ENCODE measurements at regions not wholly inside any gene's neighbourhood (a gene's known extent, or its start where the extent isn't known, plus 50 kb on each side); places are given as distances from the start of the nearest gene placed in this dataset.
"Not testable (repeated sequence)": the region's sequence is repeated elsewhere in the genome, so short reads cannot be mapped to it uniquely, and the experiment has no call there.

DNA sequence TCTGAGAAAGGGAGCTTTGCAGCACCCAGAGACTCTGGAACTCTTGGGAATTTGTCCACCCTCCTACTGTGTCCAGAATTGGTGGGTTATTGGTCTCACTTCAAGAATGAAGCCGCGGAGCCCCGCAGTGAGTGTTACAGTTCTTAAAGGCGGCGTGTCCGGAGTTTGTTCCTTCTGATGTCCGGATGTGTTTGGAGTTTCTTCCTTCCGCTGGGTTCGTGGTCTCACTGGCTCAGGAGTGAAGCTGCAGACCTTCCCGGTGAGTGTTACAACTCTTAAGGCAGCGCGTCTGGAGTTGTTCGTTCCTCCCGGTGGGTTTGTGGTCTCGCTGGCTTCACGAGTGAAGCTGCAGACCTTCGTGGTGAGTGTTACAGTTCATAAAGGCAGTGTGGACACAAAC is 824.7 kb downstream of the LRRTM4 start:
- not testable (repeated sequence) for DNase-seq (ENCODE audit: low read depth in 2 of 2)

DNA sequence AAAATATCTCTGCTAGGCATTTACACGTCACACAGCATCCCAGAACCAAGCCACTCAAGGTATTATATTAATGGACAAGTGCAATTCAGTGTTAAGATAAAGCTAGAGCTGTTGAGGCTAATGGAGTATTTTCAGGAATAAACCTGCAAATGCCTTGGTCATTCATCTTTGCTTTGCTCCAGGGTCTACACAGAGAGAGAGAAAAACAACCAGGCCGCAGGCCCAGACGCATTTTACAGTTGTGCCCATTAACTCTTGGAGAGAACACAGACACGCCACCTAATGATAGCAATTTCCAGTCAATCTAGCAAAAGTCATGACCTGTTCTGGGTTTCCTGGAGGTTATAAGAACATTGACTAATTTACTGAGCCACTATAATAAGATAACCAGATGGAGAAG is 829.3 kb downstream of the LRRTM4 start:
- no peak for DNase-seq (ENCODE audit: low read depth in 2 of 2)

DNA sequence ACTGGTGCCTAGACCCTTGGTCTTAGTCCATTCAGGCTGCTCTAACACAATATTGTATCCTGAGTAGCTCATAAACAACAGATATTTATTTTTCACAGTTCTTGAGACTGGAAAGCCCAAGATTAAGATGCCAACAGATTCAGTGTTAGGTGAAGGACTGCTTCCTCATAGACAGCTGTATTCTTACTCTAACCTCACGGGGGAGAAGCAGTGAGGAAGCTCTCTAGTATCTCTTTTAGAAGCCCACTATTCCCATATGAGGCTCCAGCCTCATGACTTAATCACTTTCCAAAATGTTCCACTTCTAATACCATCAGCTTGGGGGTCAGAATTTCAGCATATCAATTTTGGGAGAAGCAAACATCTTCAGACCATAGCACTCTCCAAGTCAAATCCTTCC is 833.4 kb downstream of the LRRTM4 start:
- no peak for DNase-seq (ENCODE audit: low read depth in 2 of 2)

DNA sequence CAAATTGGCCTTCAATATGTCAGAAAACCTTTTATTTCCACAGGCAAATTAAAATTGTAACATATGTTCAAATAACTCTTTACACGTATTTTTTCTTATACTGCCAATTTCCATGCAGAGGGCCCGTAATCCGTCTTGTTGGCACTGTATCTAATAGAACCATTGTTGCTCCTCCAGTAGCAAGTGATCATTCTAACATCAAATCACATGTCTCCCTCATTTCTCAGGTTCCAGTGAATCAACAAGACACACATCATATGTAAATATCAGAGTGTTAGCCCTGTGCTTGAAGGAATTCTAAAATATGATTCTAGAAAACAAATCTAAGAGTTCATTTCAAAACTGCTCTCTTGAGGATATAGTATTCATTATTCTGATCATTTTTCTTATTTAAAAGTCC is 834.3 kb downstream of the LRRTM4 start:
- no peak for DNase-seq (ENCODE audit: low read depth in 2 of 2)

DNA sequence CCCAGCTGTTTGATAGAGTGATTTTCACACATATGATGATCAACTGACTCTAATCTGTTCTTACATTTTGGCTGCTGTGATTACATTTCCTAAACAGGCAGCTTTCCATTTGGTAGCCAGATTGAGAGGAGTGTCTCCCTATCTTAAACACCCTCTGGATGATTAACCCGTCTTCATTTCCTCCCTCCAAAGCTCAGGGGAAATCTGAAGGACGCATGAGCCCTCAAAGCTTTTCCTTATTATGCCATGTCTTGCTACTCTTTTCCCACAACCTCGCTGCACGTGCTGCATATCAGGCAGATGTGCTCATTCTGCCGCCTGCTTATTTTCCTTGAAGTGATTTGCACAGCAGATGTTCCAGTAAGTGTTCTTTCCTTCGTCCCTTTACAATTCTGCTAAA is 837.4 kb downstream of the LRRTM4 start:
- no peak for DNase-seq (ENCODE audit: low read depth in 2 of 2)

DNA sequence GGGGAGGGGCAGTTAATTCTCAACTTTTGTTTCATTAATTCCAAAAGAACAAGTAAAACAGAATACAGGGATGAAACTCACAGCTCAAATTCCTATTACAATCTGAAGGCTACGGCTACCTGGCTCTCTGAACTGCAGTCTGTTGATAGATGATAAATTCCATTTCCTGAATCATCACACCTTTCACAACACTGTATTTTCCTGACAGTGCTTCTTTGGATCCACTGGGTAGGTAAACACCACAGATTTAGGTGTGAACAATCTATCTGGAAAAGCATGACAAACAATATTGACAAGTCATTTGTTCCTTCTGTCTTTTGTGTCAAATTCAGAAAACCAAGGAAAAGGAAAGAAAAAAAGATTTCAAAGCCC is 843.2 kb downstream of the LRRTM4 start:
- DNase-seq (ENCODE audit: low read depth in 2 of 2), result no peak

DNA sequence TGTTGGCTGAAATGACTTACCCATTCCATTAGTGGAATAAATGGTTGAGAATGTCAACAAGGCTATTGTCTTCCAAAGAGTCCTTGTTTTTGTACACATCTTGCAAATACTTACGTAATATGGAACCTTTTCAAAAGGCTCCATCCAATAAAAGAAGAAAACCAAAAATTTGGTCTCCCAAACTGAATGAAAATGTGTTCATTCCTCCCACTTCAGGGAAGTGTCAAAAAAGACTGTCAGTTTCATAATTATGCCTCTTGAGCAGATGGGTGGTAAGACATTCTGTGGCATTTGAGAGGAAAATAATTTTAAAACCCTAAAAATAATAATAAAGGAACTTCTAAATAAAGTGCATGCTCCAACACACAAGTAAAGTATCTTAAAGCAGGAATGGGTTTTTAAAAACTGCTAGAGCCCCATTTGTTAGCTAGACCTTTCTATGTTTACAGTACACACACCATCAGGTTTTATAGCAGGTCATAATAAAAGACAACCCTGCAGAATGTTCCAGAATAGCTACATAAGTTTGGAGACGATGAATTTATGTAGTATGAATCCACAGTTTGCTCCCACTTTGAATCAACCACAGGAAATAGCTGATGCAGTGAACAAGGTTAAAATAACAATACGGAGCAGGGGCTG is 843.7 kb downstream of the LRRTM4 start:
- DNase-seq (ENCODE audit: low read depth in 2 of 2), result no peak

DNA sequence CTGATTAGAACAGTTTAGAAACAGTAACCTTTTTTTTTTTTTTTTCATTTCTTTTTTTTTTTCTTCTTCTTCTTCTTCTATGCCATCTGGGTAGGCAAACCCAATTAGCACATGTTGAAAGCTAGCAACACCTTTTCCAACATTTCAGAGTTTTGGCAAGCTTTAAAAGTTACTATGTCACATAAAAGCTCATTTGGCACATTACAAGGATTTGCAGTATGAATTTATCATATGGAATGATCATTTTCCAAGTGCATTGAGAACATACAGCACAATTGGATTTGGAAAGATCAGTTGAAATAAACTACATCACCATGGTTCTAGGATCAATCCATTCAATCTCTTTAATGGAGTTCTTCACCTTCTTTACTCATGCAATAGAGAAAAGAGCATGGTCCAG is 847.0 kb downstream of the LRRTM4 start:
- no peak for DNase-seq (ENCODE audit: low read depth in 2 of 2)

DNA sequence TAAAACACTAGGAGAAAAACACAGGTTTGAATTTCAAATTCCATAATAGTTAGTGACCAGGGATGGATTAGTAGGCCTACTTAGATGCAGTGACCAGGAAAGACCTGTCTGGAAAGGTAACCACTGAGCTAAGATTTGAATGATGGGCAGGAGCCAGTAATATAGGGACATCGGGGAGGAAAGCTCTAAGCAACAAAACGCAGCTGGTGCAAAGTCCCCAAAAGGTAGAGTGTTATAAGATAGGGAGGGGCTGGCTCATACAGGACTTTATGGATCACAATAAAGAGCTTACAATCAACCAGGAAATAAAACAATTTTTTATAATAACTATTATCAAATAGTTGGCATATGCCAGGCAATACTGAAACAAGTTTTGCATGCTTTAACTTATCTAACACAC is 849.4 kb downstream of the LRRTM4 start:
- DNase-seq (ENCODE audit: low read depth in 2 of 2), result no peak

DNA sequence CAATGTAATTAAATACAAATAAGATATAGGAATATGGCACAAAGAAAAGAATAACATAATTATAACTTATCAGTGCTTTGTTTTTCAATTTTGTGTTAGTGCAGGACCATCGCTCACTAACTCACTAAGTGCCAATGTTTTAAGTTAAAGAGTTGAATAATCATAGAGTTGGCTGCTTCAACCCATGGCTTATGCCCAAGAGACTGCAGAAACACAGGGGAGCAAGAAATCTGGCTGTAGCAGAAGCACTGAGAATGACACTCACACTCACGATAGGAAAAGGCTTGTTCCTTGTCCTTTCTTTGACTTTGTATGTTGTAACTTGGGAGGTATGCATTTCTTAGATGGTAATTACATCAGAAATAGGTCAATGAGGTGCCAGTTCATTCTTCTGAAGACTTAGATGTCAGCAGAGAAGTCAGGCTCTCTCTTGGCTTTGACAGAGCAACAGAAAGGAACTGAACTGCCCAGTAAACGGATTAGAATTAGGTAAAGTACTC is 852.2 kb downstream of the LRRTM4 start:
- DNase-seq (ENCODE audit: low read depth in 2 of 2), result no peak

DNA sequence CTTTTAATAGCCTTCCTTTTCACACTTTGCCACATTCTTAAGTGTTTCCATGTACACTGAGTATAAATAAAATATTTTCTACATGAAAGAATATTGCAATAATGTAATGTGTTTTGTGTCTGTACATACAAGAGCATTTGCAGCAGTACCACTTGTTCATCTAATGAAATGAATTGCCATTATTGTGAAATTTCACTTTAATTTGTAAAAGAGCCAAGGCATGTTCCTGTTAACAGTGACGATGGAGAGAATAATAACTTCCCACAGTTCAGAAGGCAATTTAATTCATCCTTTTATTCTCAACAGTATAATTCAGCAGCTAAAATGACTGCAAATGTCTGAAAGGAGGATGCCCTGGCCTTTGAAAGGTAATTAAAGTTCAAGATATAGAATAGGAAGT is 853.9 kb downstream of the LRRTM4 start:
- DNase-seq (ENCODE audit: low read depth in 2 of 2), result no peak

DNA sequence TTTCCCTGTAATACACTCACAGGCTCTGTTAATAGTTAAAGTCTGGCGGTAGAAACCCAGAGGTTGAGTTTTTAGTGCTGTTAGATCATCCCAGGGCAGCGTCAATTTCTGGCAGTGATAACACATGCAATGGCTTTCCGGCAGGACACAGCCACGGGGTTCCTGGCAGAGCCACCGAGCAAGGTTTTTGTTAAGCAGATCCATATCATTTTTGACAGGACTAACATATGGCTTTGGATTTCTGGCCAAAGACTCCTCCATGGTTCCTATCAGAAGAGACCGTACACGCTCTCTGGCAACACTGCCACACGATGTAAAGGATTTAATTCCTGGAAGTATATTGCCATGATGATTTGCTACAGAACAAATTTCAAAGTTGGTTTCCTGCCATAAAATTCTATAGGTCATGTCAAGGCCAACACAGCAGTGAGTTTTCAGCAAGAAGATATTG is 854.3 kb downstream of the LRRTM4 start:
- no peak for DNase-seq (ENCODE audit: low read depth in 2 of 2)

DNA sequence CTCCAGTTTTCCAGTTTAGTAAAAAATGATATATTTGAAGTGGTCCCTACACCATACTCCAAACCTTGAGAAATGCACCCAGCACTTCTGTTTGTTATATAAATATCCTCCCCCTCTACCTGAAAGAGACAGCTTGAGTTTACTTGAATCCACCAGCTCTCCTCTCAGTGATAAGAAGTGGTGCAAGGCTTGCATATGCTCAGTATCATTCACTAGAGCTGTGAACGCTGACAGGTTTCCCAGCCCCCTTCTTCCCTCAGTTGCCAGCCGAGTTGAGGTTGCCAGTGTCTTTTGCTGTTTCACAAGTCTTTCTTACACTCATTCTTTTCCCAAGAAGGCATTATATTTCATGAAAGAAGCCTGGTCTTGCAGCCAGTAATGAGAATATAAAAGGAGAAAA is 880.0 kb downstream of the LRRTM4 start:
- no peak for DNase-seq (ENCODE audit: low read depth in 2 of 2)

DNA sequence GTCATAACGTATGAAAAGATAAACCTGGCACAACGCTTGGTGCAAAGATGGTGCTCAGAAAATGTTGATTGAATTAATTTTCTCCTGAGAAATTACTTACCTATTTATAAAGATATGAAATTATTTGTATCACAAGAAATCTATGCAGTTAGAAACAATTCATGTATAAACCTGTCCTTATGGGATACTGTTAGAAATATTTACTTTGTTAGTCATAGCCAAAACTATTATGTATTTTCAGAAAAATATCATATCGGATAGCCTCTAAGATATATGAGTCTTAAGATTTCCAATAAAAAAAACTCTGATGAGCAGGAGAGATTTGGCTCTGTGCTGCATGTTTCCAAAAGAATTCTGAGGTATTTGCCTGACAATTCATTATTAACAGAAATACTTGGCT is 880.7 kb downstream of the LRRTM4 start:
- no peak for DNase-seq (ENCODE audit: low read depth in 2 of 2)

DNA sequence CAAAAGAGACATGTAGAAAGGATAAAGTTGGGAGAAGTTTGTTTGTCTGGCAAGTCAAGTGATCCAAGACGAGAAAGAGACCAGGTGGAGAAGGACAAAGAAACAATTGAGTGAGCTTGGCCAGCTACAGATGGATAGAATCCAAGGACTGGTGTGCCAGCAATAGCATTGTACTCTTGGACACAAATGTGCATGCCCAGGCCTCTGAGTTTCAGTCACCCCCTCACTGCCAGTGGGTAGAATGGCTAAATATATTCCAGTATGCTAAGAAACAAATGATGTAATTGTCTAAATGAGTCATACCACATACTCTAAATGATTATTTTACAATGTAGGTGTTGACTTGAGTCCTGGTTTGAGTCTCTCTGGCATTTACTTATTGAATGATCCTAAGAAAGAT is 881.3 kb downstream of the LRRTM4 start:
- no peak for DNase-seq (ENCODE audit: low read depth in 2 of 2)

DNA sequence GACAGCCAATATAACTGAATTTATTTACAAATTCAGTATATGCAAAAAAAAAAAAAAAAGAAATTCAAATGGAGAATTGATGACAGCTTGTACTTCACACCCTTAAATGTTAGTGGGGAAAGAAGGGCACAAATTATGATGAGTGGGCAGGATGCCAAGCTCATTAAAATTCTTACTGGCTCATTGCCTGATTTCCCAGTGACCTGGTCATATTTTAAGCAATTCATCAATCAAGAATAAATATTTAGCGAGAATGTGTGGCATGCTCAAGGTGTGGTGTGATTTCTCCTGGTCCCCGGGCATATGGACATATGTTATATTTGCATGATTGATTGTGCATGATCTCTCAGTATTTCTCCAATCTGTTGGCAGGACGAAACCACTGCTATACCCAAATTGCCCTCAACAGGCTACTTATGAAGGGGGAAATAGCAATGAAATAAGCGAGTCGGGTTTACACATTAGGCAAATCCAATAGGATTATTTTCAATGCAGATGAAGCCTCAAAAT is 883.0 kb downstream of the LRRTM4 start:
- no peak for DNase-seq (ENCODE audit: low read depth in 2 of 2)

DNA sequence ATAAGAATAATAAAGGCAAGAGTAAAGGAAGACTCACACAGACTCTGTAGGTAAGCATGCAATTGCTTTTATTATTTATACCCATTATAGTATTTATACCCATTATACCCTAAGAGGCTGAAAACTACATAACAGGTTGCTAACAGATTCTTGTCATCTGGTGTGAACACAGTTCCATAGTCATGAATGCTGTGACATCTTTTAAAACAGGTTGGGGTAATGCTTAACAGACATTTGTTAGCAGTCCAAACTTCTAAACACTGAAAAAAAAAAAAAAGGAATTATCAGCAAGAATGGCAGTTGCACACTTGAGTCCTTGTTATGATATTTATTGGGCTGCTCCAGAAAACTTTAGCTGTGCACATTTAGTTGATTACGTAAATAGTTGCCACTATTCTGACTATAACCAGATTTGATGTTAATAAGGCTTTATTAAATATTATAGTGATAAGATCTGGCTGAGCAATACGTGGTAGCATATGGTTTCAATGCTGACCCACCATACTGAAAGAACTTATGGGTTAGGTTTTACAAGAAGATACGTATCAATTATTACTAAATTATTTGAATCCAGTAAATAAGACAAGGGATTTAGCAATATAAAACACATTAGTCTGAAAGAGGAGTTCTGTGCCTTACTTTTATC is 888.8 kb downstream of the LRRTM4 start:
- DNase-seq (ENCODE audit: low read depth in 2 of 2), result no peak

DNA sequence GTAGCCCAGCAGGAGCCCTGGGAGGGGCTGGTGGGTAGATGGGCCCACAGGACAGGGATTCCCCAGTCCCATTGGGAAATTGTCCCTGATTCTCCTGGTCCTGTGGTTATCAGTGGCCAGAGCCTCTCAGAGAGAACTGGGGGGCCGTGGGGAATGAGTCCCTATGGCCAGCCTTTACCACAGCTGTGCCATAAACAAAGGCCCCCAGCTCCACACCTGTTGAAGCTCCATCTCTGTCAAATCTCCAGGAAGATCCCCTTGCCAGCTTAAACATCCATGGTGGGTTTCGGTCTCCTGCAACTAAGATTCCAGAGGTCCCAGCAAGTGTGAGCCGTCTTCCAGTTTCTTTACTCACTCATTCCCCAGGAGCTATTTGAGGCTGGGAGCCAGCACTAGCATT is 897.1 kb downstream of the LRRTM4 start:
- no peak for DNase-seq (ENCODE audit: low read depth in 2 of 2)

DNA sequence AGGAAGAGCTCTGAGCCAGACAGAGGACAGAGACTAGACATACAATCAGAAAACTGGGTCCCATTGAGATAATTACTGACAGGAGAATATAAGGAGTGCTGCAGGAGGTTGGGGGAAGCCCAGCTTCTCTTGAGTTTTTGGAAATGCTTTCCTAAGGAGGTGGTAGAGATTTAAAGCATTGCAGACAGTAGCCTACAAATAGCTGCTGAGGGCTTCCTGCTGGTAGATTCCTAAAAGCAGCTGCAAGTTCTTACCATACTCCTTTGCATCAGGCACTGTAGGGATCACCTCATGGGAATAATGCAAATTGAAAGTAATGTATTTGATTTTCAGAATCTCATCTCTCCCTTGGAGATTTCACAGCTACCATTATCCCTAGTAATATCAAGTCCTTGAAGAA is 902.6 kb upstream of the GCFC2 start:
- DNase-seq (ENCODE audit: low read depth in 2 of 2), result no peak

DNA sequence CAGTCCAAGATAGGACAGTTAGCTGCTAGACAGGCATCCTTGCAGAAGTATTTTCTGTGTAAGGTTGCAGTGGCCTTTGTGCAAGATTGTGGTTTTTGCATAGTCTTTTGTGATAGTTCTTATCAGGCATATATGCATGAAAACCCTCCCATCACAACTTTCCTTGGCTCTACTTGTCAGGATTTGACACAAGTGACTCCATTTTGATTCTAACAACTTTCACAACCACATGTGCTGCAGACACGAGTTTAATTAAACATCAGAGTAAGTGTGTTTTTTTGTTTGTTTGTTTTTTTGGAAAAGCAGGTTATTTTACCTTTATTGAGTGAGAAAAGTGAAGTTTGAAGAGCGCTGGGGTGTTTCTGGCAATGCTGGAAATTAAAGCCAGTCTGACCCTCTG is 902.0 kb upstream of the GCFC2 start:
- no peak for DNase-seq (ENCODE audit: low read depth in 2 of 2)

DNA sequence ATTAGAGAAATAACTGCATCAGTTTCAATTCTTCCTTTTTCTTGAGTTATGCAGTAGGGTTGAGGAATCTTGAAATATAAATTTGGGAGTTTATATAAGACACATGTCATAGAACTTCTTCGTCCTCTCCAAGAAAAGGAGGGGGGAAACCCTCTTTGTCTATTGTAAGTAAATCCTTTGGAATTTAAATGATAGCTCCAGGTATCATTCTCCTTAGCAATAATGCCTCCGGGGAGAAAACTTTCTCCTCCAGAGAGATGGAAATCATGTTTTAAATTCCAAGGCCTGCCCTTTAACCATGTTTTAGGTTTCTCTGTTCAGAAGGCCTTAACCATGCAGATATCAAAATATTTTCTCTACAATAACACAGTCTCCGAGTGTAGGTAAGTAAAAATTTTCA is 899.7 kb upstream of the GCFC2 start:
- no peak for DNase-seq (ENCODE audit: low read depth in 2 of 2)

DNA sequence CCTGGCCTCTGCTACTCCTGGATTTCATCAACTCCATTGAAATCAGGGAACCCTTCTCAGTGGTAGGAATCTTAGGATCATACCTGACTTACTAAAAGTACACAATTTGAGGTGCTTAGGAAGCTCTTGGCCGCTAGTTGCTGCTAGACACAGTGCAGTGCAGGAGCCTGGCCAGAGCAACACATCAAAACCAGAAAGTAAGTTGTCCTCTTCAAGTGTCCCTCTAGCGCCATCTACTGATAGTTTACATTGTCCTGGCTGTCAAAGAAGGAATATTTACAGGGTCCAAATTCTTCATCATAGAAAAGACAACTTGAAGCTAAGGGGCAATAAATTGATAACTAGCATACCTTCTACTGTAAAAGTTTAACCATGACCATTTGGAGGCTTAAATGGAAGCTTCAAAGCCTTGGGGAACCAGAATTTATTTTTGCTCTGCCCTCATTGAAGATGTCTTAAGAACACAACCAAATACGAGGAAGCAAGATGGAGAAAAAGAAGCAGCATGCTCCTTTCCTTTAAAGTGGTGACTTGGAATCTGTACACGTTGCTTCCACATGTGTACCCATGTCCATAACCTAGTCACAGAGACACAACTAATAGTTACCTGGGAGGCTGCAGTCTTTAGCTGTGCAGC is 889.1 kb upstream of the GCFC2 start:
- no peak for DNase-seq (ENCODE audit: low read depth in 2 of 2)

DNA sequence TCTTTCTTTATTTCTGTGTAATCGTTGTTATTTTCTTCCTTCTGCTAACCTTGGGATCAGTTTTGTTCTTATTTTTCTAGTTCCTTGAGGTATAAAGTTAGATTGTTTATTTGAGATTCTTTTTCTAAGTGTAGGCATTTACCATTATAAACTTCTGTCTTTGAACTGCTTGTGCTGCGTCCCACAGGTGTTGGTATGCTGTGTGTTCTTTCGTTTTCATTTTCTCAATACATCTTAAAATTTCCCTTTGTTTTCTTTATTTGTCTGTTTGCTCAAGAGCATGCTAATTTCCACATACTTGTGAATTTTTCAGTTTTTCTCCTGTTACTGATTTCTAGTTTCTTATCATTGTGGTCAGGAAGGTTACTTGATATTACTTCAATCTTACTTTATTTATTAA is 873.8 kb upstream of the GCFC2 start:
- DNase-seq (ENCODE audit: low read depth in 2 of 2), result no peak
